SK-N-SH (cell line): ENCODE measurements at regions not wholly inside any gene's neighbourhood (a gene's known extent, or its start where the extent isn't known, plus 50 kb on each side); places are given as distances from the start of the nearest gene placed in this dataset.

Experiments used
- CTCF ChIA-PET: fragments of 300-600, 350-600 bp; formaldehyde crosslinking; extraction: SDS; loops from one replicate; lab custom pipeline; 2021; lab: Yijun Ruan, JAX
- POLR2A ChIA-PET: fragments of 350-600 bp; sonication (Branson Sonifier 250); formaldehyde crosslinking; extraction: SDS; loops from one replicate; lab custom pipeline; 2020; ENCODE audit warnings: antibody characterized with exemption, inconsistent platforms; lab: Yijun Ruan, JAX
- DNase-seq: peaks from one replicate; pipeline ENCODE4 v3.0.0; 2012
- H2AFZ ChIP-seq: fragments of 200-600 bp; sonication (generic); 2 replicates; pipeline ENCODE4 v1.8.1; 2016; ENCODE audit warnings: antibody characterized with exemption, mild to moderate bottlenecking, low read depth
- H3F3A ChIP-seq: fragments of 200-600 bp; sonication (generic); replicated peaks from 2 replicates; pipeline ENCODE3; 2016; ENCODE audit warnings: antibody characterized with exemption, mild to moderate bottlenecking; ENCODE audit not compliant: insufficient read depth
- H3K27ac ChIP-seq, 2 experiments: fragments of 200-500 bp in 1 of 2; fragments of 200-600 bp in 1 of 2; sonication (Bioruptor generic) in 1 of 2; sonication (generic), shearing (Covaris generic) in 1 of 2; 2 replicates each; pipeline versions ENCODE4 v1.5.1 to v1.6.1; 2014 to 2016; ENCODE audit warnings: low read depth in 2 of 2, inconsistent platforms in 1 of 2, low read length in 1 of 2, mild to moderate bottlenecking in 1 of 2, mixed read lengths in 1 of 2
- H3K27me3 ChIP-seq: fragments of 200-600 bp; sonication (generic), shearing (Covaris generic); 2 replicates; pipeline ENCODE4 v1.6.1; 2016; ENCODE audit warnings: mixed run types; ENCODE audit not compliant: insufficient read depth
- H3K36me3 ChIP-seq, 2 experiments: fragments of 200-500 bp in 1 of 2; fragments of 200-600 bp in 1 of 2; sonication (Bioruptor generic) in 1 of 2; sonication (generic) in 1 of 2; replicated peaks in 1 of 2; 2 replicates each; pipeline versions ENCODE3 to v1.5.1; 2014 to 2016; ENCODE audit warnings: low read length in 1 of 2, mild to moderate bottlenecking in 1 of 2; ENCODE audit not compliant: insufficient read depth in 2 of 2, control insufficient read depth in 1 of 2
- H3K4me1 ChIP-seq, 2 experiments: fragments of 200-500 bp in 1 of 2; fragments of 200-600 bp in 1 of 2; sonication (Bioruptor generic) in 1 of 2; sonication (generic), shearing (Covaris generic) in 1 of 2; 2 replicates each; pipeline versions ENCODE4 v1.5.1 to v1.6.1; 2014 to 2016; ENCODE audit warnings: low read depth in 1 of 2, low read length in 1 of 2, mixed run types in 1 of 2; ENCODE audit not compliant: insufficient read depth in 2 of 2, control insufficient read depth in 1 of 2
- H3K4me2 ChIP-seq: fragments of 200-600 bp; sonication (generic), shearing (Covaris generic); 2 replicates; pipeline ENCODE4 v1.6.1; 2017; ENCODE audit warnings: mixed run types
- H3K4me3 ChIP-seq, 2 experiments: fragments of 200-500 bp in 1 of 2; fragments of 200-600 bp in 1 of 2; sonication (Bioruptor generic) in 1 of 2; sonication (generic), shearing (Covaris generic) in 1 of 2; 2 replicates each; pipeline versions ENCODE4 v1.5.1 to v1.8.1; 2014 to 2016; ENCODE audit warnings: low read depth in 2 of 2, inconsistent platforms in 1 of 2, low read length in 1 of 2, mild to moderate bottlenecking in 1 of 2, mixed read lengths in 1 of 2, moderate library complexity in 1 of 2
- H3K79me2 ChIP-seq: fragments of 200-600 bp; sonication (generic); 2 replicates; pipeline ENCODE4 v1.8.1; 2017; ENCODE audit warnings: mild to moderate bottlenecking; ENCODE audit not compliant: insufficient read depth
- H3K9ac ChIP-seq: fragments of 200-600 bp; sonication (generic); 2 replicates; pipeline ENCODE4 v1.6.1; 2017; ENCODE audit warnings: mixed run types
- H3K9me2 ChIP-seq: fragments of 200-600 bp; sonication (generic); 2 replicates; pipeline ENCODE4 v1.6.1; 2017; ENCODE audit warnings: mixed run types
- H3K9me3 ChIP-seq: fragments of 200-600 bp; sonication (generic); 2 replicates; pipeline ENCODE4 v1.6.1; 2017; ENCODE audit warnings: mixed run types, mild to moderate bottlenecking, moderate library complexity
- H4K20me1 ChIP-seq: fragments of 200-600 bp; sonication (generic); 2 replicates; pipeline ENCODE4 v1.6.1; 2017; ENCODE audit warnings: mild to moderate bottlenecking, mixed run types; ENCODE audit not compliant: insufficient read depth
- CHD2 ChIP-seq: fragments of 150-350 bp; IDR thresholded peaks from 2 replicates; pipeline ENCODE4 v1.6.1; 2018; ENCODE audit warnings: low read length; ENCODE audit not compliant: partially characterized antibody
- MXI1 ChIP-seq: IDR thresholded peaks from 2 replicates; pipeline ENCODE4 v1.6.1; 2012; ENCODE audit warnings: mild to moderate bottlenecking, low read depth, low read length, improper control_type of control experiment
- NFIC ChIP-seq: IDR thresholded peaks from 2 replicates; pipeline ENCODE4 v1.4.0; 2012; ENCODE audit warnings: borderline replicate concordance
- RAD21 ChIP-seq: IDR thresholded peaks from 2 replicates; pipeline ENCODE4 v1.6.1; 2012; ENCODE audit warnings: mild to moderate bottlenecking, low read length
- RCOR1 ChIP-seq: fragments of 150-350 bp; IDR thresholded peaks from 2 replicates; pipeline ENCODE4 v1.6.1; 2017; ENCODE audit warnings: antibody characterized with exemption, low read length
- SMC3 ChIP-seq: IDR thresholded peaks from 2 replicates; pipeline ENCODE4 v1.6.1; 2012; ENCODE audit warnings: low read depth, low read length, improper control_type of control experiment
- WGBS: methylation state at CpG from one replicate; pipeline ENCODE4 v1.1.6; 2017; ENCODE audit warnings: low lambda C conversion rate; 5-methylcytosine and 5-hydroxymethylcytosine counted together
- TF ChIP-seq, protein P1 (sequence below): IDR thresholded peaks from 2 replicates; pipeline ENCODE4 v1.6.1; 2012; ENCODE audit warnings: mild to moderate bottlenecking, low read depth, low read length, moderate library complexity

DNA sequence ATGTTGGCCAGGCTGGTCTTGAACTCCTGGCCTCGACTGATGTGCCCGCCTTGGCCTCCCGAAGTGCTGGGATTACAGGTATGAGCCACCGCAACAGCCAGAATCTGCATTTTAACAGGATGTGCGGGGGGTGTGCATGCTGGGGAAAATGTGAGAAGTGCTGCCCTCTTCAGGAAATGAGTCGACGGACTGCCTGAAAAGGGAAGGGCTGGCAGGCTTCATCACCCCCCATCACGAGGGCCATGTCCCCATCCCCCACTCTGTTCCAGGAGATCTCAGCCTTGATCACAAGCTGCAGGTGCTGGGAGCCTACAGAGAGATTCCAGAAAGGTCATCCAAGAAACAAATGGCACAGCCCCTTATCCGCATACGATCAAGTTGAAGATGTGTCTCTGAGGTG lies 195.3 kb upstream of the RPL38 start:
- H3K27ac ChIP-seq: no peak overlapping the region
- ChIA-PET CTCF (interaction anchor here (0.6 to 5.7 kb wide), 29 partner anchors 8 to 517 kb away, joined by 3 to 67 read pairs (median 4); partner anchors contain the start of gene SDK2), POLR2A (no interaction called here)
- no peak overlapping the region for H2AFZ ChIP-seq
- TF ChIP-seq RCOR1 (no peak), SMC3 (peak; percentile 18; the same call in 1 of the 2 replicates), MXI1 (no peak), NFIC (no peak), RAD21 (peak; percentile 53), CHD2 (peak; percentile 36)
- TF ChIP-seq, protein P1, sequence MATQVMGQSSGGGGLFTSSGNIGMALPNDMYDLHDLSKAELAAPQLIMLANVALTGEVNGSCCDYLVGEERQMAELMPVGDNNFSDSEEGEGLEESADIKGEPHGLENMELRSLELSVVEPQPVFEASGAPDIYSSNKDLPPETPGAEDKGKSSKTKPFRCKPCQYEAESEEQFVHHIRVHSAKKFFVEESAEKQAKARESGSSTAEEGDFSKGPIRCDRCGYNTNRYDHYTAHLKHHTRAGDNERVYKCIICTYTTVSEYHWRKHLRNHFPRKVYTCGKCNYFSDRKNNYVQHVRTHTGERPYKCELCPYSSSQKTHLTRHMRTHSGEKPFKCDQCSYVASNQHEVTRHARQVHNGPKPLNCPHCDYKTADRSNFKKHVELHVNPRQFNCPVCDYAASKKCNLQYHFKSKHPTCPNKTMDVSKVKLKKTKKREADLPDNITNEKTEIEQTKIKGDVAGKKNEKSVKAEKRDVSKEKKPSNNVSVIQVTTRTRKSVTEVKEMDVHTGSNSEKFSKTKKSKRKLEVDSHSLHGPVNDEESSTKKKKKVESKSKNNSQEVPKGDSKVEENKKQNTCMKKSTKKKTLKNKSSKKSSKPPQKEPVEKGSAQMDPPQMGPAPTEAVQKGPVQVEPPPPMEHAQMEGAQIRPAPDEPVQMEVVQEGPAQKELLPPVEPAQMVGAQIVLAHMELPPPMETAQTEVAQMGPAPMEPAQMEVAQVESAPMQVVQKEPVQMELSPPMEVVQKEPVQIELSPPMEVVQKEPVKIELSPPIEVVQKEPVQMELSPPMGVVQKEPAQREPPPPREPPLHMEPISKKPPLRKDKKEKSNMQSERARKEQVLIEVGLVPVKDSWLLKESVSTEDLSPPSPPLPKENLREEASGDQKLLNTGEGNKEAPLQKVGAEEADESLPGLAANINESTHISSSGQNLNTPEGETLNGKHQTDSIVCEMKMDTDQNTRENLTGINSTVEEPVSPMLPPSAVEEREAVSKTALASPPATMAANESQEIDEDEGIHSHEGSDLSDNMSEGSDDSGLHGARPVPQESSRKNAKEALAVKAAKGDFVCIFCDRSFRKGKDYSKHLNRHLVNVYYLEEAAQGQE: no peak
- DNase-seq: peak; percentile 75
- H3F3A ChIP-seq: no peaks in the 10 kb centered on the region
- no peaks in the 10 kb centered on the region for H3K9me2 ChIP-seq
- peaks cover 0 to 22% of the 10 kb centered on the region in 2 experiments; a peak in 1 of 4 replicates for H3K4me1 ChIP-seq
- H3K4me2 ChIP-seq: no peak overlapping the region
- H3K79me2 ChIP-seq: no peaks in the 10 kb centered on the region
- H3K9me3 ChIP-seq: peaks cover 7% of the 10 kb centered on the region; the same call in 1 of the 2 replicates
- no peaks in the 10 kb centered on the region for H3K27me3 ChIP-seq
- no peak overlapping the region for H3K9ac ChIP-seq
- no peaks in the 10 kb centered on the region for H4K20me1 ChIP-seq
- no peak overlapping the region for H3K4me3 ChIP-seq
- no peaks in the 10 kb centered on the region for H3K36me3 ChIP-seq
- WGBS: 49% methylated on average over 10 of the region's 10 CpGs

DNA sequence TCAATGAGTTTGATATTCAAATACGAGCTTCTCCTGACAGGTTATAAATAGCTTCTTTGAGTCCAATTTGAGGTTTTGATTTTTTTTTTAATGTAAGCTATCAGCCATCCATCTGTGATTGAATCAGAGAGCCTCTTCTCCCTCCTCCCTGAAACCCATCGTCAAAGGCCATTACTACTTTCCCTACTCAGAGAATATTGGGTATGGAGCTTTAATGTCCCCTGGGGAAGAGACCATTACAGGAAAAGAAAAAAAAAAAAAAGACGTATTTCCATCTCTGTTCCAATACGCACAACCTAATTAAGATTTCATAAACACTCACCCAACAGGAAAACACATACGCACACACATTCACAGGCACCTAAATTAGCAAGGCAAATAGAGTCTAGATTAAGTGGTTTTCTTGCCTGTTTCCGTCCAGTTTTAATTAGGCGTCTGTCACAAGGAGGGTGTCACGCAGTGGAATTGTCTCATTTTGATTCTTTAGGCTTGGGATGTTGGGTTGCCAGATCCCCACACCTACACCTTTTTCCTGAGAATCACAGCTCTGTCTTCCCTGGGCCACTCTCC lies 194.3 kb upstream of the RPL38 start:
- TF ChIP-seq NFIC (no peak), CHD2 (no peak)
- CTCF ChIA-PET: interaction anchor here (0.6 to 5.7 kb wide), 29 partner anchors 8 to 452 kb away, joined by 3 to 67 read pairs (median 4); partner anchors contain the start of gene SDK2
- POLR2A ChIA-PET: no interaction called here

More for the DNA sequence above, 194.3 kb upstream of the RPL38 start:
- Histone ChIP-seq H3K9me2 (no peaks in the 10 kb centered on the region), H3F3A (no peaks in the 10 kb centered on the region), H3K4me2 (no peak overlapping the region), H3K79me2 (no peaks in the 10 kb centered on the region), H3K4me1 (peaks cover 0 to 22% of the 10 kb centered on the region in 2 experiments; a peak in 1 of 4 replicates), H3K27me3 (no peaks in the 10 kb centered on the region), H3K4me3 (no peak overlapping the region), H3K27ac (no peak overlapping the region), H2AFZ (no peak overlapping the region), H3K36me3 (no peaks in the 10 kb centered on the region), H4K20me1 (no peaks in the 10 kb centered on the region), H3K9ac (no peak overlapping the region), H3K9me3 (peaks cover 7% of the 10 kb centered on the region; the same call in 1 of the 2 replicates)
- WGBS: 56% methylated on average over 8 of the region's 8 CpGs
- no peak for DNase-seq
